NCI-H1417 (cell line): ENCODE measurements at regions not wholly inside any gene's neighbourhood (a gene's known extent, or its start where the extent isn't known, plus 50 kb on each side); places are given as distances from the start of the nearest gene placed in this dataset.
"Not testable (repeated sequence)": the region's sequence is repeated elsewhere in the genome, so short reads cannot be mapped to it uniquely, and the experiment has no call there.

Experiments
- DNase-seq, 3 experiments: peaks; one replicate each; lab custom pipeline; 2025; lab: John Stamatoyannopoulos, UW

DNA sequence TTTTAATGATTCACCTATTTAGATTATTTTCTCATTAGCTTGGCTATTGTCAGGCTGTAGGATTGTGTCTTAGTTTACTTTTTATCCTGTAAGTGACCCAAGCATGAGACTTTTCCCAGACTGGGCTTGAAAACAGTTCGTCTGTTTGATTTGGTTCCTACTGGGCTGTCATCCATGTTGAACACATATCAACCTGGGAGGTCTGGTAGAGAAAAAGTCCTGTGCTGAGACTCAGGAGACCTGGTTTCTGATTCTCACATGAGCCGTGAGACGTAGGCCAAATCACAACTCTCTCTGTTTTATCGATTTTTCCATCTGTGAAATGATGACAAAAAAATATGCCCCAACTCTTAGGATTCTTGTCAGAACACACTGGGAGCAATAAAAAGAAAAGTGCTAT, 98.8 kb upstream of the GALNT15 start:
- no peak for DNase-seq

DNA sequence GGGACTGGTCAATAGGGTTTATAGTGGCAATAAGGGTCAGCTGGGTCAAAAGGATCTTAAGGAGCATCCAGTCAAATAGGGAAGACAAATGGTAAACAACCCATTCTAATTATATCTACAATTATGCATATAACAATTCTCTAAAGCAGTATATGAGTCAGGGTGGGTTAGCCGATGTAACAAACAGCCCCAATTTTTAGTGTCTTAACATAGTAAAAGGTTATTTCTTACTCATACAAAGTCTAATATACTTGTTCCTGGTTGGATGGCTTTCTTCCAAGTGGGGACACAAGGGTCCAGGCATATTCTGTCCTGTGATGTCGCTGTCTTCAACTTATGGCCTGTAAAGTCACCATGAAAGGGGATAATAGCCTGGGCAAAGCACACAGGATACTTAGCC, 97.9 kb upstream of the GALNT15 start:
- DNase-seq = no peak

DNA sequence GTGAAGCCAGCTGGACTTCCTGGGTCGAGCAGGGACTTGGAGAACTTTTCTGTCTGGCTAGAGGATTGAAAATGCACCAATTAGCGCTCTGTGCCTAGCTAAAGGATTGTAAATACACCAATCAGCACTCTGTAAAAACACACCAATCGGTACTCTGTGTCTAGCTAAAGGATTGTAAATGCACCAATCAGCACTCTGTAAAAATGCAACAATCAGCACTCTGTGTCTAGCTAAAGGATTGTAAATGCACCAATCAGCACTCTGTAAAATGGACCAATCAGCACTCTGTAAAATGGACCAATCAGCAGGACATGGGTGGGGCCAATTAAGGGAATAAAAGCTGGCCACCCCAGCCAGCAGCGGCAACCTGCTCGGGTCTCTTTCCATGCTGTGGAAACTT, 97.3 kb upstream of the GALNT15 start:
- not testable (repeated sequence) for DNase-seq

DNA sequence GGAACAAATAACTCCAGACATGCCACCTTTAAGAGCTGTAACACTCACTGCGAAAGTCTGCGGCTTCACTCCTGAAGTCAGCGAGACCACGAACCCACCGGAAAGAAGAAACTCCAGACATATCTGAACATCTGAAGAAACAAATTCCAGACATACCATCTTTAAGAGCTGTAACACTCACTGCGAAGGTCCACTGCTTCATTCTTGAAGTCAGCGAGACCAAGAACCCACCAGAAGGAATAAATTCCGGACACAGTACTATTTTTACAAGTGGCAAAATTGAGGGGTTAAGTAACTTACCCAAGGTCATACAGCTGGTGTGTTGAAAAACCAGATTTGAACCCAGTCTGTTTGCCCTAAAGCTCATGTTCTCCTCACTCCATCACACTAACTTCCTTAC, 96.8 kb upstream of the GALNT15 start:
- DNase-seq = not testable (repeated sequence)

DNA sequence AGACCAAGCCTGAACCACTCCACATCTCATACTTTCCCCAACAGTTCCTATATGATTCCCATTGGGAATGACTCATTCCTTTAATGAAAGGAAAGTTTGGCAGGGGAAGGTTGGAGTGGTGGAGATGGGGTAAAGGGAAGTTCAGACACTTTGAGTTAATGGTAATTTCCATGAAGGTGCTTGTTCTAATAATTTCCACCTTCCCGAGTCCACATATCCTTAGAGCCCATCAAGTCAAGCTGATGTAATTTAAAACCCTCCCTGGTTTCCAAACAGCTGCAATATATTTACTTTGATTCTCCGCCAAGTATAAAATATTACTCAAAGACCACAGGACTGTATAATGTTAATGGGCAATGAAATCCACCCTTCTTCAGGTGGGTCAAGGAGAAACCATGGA, 95.0 kb upstream of the GALNT15 start:
- no peak for DNase-seq

DNA sequence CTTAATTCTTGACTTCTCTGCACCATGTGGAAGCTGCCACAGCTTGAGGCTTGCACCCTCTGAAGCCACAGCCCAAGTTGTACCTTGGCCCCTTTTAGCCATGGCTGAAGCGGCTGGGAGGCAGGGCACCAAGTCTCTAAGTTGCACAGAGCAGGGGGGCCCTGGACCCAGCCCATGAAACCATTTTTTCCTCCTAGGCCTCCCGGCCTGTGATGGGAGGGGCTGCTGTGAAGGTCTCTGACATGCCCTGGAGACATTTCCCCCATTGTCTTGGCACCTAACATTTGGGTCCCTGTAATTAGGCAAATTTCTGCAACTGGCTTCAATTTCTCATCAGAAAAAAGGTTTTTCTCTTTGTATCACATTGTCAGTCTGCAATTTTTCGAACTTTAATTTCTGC, 92.8 kb upstream of the GALNT15 start:
- no peak for DNase-seq

DNA sequence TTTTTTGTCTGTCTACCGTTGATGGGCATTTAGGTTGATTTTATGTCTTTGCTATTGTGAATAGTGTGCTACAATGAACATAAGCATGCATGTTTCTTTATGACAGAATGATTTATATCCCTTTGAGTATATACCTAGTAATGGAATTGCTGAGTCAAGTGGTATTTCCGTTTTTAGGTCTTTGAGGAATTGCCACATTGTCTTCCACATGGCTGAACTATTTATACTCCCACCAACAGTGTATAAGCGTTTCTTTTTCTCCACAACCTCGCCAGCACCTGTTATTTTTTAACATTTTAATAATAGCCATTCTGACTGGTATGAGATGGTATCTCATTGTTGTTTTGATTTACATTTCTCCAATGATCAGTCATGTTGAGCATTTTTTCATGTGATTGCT, 89.6 kb upstream of the GALNT15 start:
- DNase-seq = no peak

DNA sequence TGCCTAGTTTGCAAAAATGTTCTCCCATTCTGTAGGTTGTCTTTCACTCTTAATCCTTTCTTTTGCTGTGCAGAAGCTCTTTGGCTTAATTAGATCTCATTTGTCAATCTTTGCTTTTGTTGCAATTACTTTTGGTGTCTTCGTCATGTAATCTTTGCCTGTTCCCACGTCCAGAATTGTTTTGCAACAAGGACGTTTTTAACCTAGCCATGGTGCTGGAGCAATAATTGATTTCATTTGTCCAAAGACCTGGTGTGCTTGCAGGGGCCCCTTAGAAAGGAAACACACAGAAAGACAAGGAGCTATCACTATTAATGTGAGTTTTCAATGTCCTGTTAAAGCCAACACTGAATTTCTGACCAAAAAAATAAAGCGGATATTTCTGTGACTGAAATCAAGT, 89.1 kb upstream of the GALNT15 start:
- DNase-seq = no peak

DNA sequence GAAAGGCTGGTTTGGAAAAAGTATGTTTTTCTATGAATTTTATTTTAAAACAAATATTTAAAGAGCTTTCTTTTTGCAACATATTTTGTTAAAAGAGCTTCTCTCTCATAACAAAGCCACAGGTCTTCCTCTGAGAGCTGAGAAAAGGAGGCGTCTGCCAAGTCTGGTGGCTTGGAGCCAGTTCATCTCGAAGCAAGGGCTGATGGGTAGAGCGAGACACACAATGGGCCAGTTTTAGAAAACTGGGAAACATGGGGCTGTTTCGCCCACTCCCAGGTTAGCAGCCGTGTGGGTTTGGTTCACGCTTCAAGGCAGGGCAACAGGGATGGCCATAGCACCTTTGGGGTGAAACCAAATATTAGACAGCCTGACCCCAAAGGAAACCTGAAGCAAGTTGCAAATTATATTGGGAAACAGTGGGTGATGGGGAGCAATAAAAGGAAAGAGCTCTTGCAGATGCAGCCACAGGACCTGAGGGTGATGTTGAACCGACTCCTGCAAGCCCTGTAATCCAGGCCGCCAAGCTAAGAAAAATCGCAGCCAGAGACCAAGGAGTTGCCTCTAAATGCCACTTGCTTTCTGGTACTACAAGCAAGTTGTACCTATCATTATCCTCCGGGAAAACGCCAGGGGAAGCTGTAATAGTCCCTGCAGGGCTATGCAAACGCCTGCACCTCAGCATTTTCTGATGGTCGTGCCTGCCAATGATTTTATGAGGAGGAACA, 88.4 kb upstream of the GALNT15 start:
- no peak for DNase-seq

DNA sequence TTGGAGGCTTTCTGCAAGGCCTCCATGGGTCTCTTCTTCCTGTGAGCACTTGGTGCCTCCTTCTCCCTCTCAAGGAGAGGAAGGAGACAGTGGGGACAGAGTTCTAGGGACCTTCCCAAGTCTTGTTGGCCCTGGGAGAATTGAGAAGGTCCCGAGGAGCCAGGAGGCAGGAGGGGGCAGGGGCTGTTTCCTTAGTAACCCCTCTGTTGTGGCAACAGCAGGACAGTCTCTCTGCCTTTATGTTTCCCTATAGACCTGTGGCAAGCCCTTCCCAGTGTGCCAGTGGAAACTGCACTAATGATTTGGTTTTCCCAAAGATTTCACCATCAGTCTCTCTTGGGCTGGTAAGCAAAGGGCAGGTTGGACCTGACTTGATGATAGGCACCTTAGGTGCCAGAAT, 87.8 kb upstream of the GALNT15 start:
- DNase-seq = no peak

DNA sequence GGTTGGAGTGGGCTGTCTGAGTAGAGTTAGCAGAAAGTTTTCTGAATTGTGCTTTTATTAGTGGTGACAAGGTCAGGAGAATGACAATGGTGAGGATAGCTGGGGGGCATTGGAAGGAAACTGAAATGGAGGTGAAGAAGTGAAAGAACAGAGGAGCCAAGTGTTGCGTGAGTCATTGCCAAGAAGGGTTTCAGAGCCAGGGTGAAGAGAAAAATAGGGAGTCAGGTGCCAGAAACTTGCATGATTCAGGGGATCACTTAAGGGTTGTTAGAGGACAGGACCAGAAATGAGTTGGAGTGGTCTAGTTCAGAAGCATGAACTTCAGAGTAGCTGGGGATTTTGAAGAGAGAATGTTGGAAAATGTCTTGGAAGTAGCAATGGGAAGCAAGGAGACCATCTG, 86.0 kb upstream of the GALNT15 start:
- DNase-seq = no peak

DNA sequence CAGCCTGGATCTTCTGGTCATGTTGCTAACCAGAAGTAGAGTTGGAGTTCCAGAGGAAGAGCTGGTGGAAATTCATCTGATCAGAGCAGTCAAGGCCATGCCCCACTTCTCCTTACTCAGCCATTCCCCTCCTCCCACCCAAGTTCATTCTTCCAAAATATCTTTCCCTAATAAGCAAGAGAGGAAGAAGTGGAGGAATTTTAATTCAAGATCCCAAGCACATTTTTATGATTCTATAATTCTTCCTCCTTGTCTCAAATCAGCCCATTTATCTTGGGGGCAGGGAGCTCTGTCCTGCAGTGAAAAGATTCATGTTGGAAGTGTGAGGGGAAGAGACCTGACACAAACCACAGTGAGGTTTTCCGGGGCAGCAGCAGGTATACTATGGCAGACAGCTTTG, 85.0 kb upstream of the GALNT15 start:
- no peak for DNase-seq

DNA sequence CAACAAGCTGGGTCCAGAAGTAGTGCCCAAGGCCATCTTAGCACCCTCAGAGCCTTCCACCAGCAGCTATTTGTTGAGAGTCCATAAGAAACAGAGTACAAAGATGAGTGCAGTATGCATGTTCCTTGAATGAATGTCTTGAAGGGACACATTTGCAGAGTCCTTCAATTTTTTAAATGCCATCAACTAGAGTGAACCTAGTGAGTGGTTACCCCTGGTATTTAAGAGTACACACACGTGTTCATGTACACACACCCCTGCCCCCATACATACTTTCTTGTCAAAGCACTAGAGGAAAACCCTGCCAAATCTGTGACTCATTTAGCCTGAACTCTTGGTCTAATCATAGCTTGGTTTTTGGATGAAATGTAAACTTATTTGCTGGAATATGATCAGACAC, 84.5 kb upstream of the GALNT15 start:
- DNase-seq = no peak

DNA sequence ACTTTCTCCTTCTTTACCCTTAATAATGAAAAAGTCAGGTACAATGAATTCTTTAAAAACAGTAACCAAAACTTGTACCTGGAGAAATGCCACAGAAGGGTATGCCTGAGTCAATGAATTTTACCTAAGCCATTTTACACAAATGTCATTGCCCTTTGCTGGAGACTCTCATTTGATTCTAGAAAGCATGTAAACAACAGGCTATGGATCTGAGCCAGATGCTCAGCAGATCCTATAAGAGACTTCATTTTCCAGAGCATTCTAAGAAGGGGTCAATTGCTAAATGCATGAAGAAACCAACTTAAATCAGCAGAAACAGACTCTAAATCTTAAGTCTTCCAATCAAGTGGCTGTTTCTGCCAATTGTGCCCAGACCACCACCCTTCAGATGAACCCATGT, 83.8 kb upstream of the GALNT15 start:
- no peak for DNase-seq

DNA sequence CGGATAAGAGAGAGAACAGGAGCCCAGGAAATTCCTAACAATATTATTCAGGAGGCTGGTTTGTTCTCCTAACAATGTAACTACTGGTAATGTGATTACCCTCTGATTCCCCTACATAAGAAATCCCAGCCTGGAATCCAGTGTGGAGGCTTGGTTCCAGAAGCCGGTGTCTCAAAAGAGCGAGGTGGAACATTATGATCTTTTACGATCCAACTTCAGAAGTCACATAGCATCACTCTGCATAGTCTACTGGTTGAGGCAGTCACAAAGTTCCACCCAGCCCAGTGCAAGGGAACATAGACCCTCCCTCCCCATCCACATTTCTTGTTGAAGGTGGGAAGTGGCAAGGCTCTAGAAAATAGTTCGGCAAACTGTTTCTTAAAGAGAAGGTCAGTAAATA, 81.6 kb upstream of the GALNT15 start:
- DNase-seq = no peak

DNA sequence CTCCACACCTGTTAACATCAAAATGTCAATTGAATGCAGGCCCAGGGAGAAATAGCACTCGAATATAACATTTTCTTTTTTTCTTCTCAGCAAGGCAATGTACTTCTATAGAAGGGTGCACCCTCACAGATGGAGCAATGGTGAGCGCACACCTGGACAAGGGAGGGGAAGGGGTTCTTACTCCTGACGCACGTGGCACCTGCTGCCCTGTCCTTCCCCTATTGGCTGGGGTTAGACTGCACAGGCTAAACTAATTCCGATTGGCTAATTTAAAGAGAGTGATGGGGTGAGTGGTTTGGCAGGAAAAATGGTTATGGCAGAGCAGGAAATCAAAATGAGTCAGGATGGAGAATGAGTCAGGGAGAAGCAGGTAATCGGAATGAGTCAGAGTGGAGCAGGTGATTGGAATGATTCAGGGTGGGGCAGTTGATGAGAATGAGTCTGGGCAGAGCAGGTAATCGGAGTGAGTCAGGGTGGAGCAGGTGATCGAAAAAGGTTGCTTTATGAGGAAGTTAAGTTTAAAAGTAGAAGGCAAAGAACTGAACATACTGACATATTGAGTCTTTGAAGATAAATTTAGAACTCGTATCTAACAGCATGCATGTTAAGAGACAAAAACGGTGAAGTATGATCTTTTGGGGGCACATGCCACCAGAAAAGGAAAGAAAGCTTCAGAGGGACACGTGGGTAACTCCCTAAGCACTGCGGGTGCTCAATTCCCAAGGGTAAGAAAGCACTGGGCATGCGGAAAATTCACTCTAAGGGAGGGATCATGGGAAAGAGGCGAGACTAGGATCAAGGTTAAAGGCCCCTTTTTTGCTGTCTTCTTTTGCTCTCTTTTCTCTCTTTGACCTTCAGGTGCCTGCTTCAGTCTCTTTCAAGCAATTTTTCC, 72.9 kb upstream of the GALNT15 start:
- DNase-seq = no peak

DNA sequence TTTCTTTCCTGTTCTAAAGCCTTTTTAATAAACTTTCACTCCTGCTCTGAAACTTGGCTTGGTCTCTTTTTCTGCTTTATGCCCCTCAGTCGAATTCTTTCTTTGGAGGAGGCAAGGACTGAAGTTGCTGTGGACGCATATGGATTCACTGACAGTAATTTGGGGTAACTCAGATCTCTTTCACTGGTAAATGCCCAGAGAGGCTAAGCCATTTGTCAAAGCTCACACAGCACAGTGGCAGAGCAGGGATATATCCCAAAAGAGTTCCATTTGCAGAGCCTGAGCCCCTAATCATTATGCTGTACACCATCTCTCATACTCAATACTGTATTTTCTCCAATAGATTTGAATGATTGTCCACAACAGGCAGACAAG, 72.3 kb upstream of the GALNT15 start:
- DNase-seq = no peak

DNA sequence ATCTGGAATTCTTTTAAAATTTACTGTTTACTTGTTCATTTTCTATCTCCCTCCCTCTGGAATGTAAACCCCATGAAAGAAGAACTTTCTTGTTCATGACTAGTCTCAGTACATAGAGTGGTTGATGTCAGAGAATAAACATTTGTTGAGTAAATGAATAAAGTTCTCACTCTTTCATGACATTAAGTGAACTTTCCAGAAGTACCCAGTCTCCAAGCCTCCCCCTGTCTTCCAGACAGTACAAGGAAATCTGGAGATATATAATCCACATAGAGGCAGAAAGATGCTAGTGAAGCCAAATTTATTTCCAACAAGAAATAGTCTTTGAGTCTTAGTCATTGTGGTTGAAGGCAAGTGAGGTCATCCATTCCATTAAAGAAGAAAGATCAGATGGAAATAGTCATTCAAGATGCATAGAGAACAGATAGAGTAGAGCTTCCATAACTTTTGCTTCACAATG, 71.5 kb upstream of the GALNT15 start:
- no peak for DNase-seq

DNA sequence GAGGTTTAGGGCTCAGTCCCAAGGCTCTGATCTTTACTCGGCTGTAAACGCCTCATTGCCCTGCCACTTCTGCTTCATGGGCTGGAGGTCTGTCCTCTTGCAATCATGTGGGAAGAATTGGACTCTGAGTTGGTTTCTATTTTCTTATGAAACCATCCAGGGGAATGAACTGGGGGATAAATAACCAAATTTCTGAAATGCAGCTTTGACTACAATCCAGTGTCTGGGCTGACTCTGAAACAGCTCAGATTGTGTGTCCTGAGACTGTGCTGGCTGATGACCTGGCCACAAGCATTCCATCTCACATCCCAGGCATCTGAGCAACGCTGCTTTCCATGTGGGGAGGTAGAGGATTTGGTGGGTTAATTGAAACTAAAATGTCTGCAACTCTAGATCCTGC, 71.0 kb upstream of the GALNT15 start:
- DNase-seq = no peak

DNA sequence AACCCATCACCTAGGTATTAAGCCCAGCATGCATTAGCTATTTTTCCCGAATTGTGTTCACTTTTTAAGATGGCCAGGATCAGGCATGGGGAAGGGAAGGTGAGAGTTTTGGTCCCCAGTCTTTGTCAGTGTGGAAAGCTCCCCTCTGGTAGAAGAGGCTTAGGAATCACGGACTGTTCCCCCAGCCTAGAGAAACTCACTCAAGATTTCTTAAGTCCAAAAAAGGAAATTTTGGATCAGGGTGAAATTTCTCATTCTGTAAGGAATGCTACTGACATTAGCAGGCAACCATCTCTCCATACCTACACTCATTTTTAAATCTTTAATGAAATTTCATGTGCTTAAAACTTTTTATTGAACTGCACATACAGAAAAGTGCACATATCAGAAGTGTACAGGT, 70.3 kb upstream of the GALNT15 start:
- DNase-seq = no peak

DNA sequence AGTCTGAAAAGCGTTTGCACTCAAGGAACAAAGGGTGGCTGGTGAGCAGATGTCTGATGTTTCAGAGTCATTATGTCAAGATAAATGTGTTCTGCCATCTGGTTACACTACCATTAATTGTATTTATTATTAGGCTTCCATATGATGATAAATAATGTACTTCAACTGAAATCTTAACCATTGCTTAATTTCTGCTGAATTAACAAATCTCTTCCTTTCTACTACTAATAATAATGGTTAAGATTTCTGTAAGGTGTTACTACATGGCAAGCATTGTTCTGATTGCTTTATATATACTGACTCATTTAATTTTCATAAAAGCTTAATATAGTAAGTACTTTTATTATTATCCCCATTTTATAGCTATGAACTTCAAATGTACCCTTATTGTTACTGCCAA, 68.4 kb upstream of the GALNT15 start:
- no peak for DNase-seq

DNA sequence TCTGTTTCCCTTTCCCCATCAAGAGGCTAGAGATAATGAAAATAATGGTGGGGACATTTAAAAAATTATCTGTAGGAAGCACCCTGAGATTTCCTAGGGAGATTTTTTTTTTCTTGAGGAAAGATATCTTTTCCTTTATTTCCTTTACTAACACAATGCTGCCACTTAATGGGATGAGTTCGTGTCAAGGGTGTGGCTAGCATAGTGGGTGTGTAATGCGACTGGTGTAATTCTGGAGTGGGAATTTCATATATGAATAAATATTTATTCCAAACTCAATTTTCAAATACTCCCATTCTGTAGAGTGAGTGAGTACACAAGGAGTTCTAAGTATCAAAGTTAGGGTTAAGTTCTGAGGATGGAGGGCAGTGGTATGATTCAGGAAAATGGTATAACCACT, 66.1 kb upstream of the GALNT15 start:
- DNase-seq = no peak

DNA sequence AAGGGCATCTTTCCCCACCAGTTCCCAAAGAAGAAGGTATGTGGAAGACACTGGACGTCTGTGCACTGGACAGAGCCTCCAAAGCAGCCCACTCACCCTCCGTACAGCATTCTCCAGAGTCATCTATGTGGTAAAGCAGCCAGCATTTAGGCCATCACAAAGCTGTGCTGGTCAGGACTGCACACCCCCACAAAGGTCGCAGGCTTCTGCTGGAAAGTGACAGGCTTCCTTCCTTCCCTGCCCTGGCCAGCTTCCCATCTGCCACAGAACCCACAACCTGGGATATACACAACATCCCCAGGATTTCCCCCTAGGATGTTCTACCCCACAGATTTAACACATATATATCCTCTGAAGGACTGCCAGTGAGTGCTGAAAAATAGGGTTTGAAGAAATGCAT, 64.6 kb upstream of the GALNT15 start:
- DNase-seq = no peak
